SH-SY5Y (cell line): ENCODE measurements at regions not wholly inside any gene's neighbourhood (a gene's known extent, or its start where the extent isn't known, plus 50 kb on each side); places are given as distances from the start of the nearest gene placed in this dataset.

ENCODE experiments used
- GATA2 ChIP-seq: IDR thresholded peaks from 2 replicates; pipeline ENCODE4 v1.6.1; 2011; ENCODE audit warnings: mild to moderate bottlenecking, low read depth, low read length
- GATA3 ChIP-seq: IDR thresholded peaks from 2 replicates; pipeline ENCODE4 v1.6.1; 2011; ENCODE audit warnings: low read depth, mild to moderate bottlenecking, low read length, moderate library complexity

- TF ChIP-seq GATA2 (no peak), GATA3 (no peak)
These were observed 235.0 kb downstream of the ATP23 start for GRCh38 chr12:58176296-58176869.
